Tibial nerve (tissue), 4 donors: ENCODE measurements at regions not wholly inside any gene's neighbourhood (a gene's known extent, or its start where the extent isn't known, plus 50 kb on each side); places are given as distances from the start of the nearest gene placed in this dataset.
"Not testable (repeated sequence)": the region's sequence is repeated elsewhere in the genome, so short reads cannot be mapped to it uniquely, and the experiment has no call there.

ENCODE experiments used
- DNase-seq, 2 donors: peaks; one replicate each; pipeline ENCODE4 v3.0.0-alpha.2; 2019; ENCODE audit warnings: low spot score in 2 of 2
- H3K27ac ChIP-seq, 4 donors: fragments of 200-600 bp; sonication (generic) in 3 of 4; one replicate each; pipeline ENCODE4 v1.5.1; 2017 to 2019; ENCODE audit warnings: mild to moderate bottlenecking in 1 of 4
- H3K27me3 ChIP-seq, 2 donors: fragments of 200-600 bp; sonication (generic) in 1 of 2; one replicate each; pipeline versions ENCODE4 v1.5.1 to v1.6.0; 2017 to 2019
- H3K36me3 ChIP-seq, 3 donors: fragments of 200-600 bp; sonication (generic); one replicate each; pipeline ENCODE4 v1.5.1; 2018 to 2019
- H3K4me1 ChIP-seq, 4 donors: fragments of 200-600 bp; sonication (generic) in 3 of 4; one replicate each; pipeline ENCODE4 v1.5.1; 2017 to 2019
- H3K4me3 ChIP-seq, 4 donors: fragments of 200-600 bp; sonication (generic) in 3 of 4; one replicate each; pipeline ENCODE4 v1.5.1; 2017 to 2019; ENCODE audit warnings: mild to moderate bottlenecking in 1 of 4, moderate library complexity in 1 of 4
- H3K9me3 ChIP-seq, 4 donors: fragments of 200-600 bp; sonication (generic) in 3 of 4; one replicate each; pipeline ENCODE4 v1.5.1; 2017 to 2019
- CTCF ChIP-seq, 5 experiments: fragments of 200-600 bp in 3 of 5; fragments of 450-650 bp in 2 of 5; sonication (generic) in 3 of 5; IDR thresholded peaks; one replicate each; pipeline ENCODE4 v1.5.1; 2016 to 2019; ENCODE audit warnings: antibody characterized with exemption in 5 of 5, mild to moderate bottlenecking in 3 of 5, moderate library complexity in 2 of 5
- EP300 ChIP-seq, 2 donors: sonication (generic); formaldehyde crosslinking; IDR thresholded peaks; one replicate each; pipeline ENCODE4 v1.6.1; 2017; ENCODE audit warnings: antibody characterized with exemption in 2 of 2, mild to moderate bottlenecking in 1 of 2
- POLR2A ChIP-seq, 2 donors: fragments of 450-650 bp; IDR thresholded peaks; one replicate each; pipeline ENCODE4 v1.6.1; 2017; ENCODE audit warnings: antibody characterized with exemption in 2 of 2, mild to moderate bottlenecking in 2 of 2, moderate library complexity in 2 of 2
- WGBS, 2 donors: methylation state at CpG; one replicate each; pipeline ENCODE4 v1.1.5; 2018; 5-methylcytosine and 5-hydroxymethylcytosine counted together

GRCh38 chr16:17552351-17552750, 81.6 kb upstream of the XYLT1 start:
- Histone ChIP-seq H3K27me3 (no peaks in the 10 kb centered on the region), H3K9me3 (no peaks in the 10 kb centered on the region), H3K27ac (no peak overlapping the region), H3K4me1 (no peaks in the 10 kb centered on the region), H3K36me3 (no peaks in the 10 kb centered on the region), H3K4me3 (no peak overlapping the region)
- TF ChIP-seq POLR2A (IDR thresholded peaks at IDR 0.05) (no peak), CTCF (IDR thresholded peaks at IDR 0.05) (no peak), EP300 (IDR thresholded peaks at IDR 0.05) (no peak)
- WGBS, 2 donors, result 87 to 94% methylated on average over 5 of the region's 5 CpGs
- DNase-seq, result no peak

GRCh38 chr16:17551682-17552081, 80.9 kb upstream of the XYLT1 start:
- not testable (repeated sequence) for H3K27ac ChIP-seq, H3K4me3 ChIP-seq, H3K27me3 ChIP-seq, H3K4me1 ChIP-seq, H3K9me3 ChIP-seq, H3K36me3 ChIP-seq, DNase-seq
- 91 to 92% methylated on average over 6 of the region's 6 CpGs for WGBS, 2 donors

GRCh38 chr16:17548825-17549224, 78.1 kb upstream of the XYLT1 start:
- 69 to 73% methylated on average over 4 of the region's 4 CpGs for WGBS, 2 donors
- Histone ChIP-seq H3K27ac (no peak overlapping the region), H3K4me1 (no peaks in the 10 kb centered on the region), H3K36me3 (no peaks in the 10 kb centered on the region), H3K9me3 (no peaks in the 10 kb centered on the region), H3K27me3 (no peaks in the 10 kb centered on the region), H3K4me3 (no peak overlapping the region)
- TF ChIP-seq CTCF (IDR thresholded peaks at IDR 0.05) (no peak), EP300 (IDR thresholded peaks at IDR 0.05) (no peak), POLR2A (IDR thresholded peaks at IDR 0.05) (no peak)
- no peak for DNase-seq

- Histone ChIP-seq H3K4me1 (no peaks in the 10 kb centered on the region), H3K9me3 (no peaks in the 10 kb centered on the region), H3K36me3 (no peaks in the 10 kb centered on the region), H3K27me3 (no peaks in the 10 kb centered on the region), H3K4me3 (no peak overlapping the region), H3K27ac (no peak overlapping the region)
- WGBS, 2 donors, result 59 to 74% methylated on average over 3 of the region's 3 CpGs
- peak in 1 of 2 donors; percentile 7 for DNase-seq
- TF ChIP-seq POLR2A (IDR thresholded peaks at IDR 0.05) (no peak), EP300 (IDR thresholded peaks at IDR 0.05) (no peak), CTCF (IDR thresholded peaks at IDR 0.05) (no peak)
Measured at GRCh38 chr16:17544785-17545184, 74.0 kb upstream of the XYLT1 start.

- Histone ChIP-seq H3K4me3 (no peak overlapping the region), H3K27me3 (no peaks in the 10 kb centered on the region), H3K27ac (no peak overlapping the region), H3K36me3 (no peaks in the 10 kb centered on the region), H3K4me1 (no peaks in the 10 kb centered on the region), H3K9me3 (no peaks in the 10 kb centered on the region)
- TF ChIP-seq EP300 (IDR thresholded peaks at IDR 0.05) (no peak), POLR2A (IDR thresholded peaks at IDR 0.05) (no peak), CTCF (IDR thresholded peaks at IDR 0.05) (no peak)
- DNase-seq, result no peak
- 95 to 96% methylated on average over 2 of the region's 2 CpGs for WGBS, 2 donors
Measured at GRCh38 chr16:17544304-17544703, 73.5 kb upstream of the XYLT1 start.

- no peak overlapping the region for H3K4me3 ChIP-seq
- H3K9me3 ChIP-seq, result no peaks in the 10 kb centered on the region
- no peak for DNase-seq
- WGBS, 2 donors, result 81 to 86% methylated on average over 2 of the region's 2 CpGs
- TF ChIP-seq POLR2A (IDR thresholded peaks at IDR 0.05) (no peak), EP300 (IDR thresholded peaks at IDR 0.05) (no peak), CTCF (IDR thresholded peaks at IDR 0.05) (no peak)
- no peak overlapping the region for H3K27ac ChIP-seq
- H3K36me3 ChIP-seq, result no peaks in the 10 kb centered on the region
- no peaks in the 10 kb centered on the region for H3K27me3 ChIP-seq
- H3K4me1 ChIP-seq, result no peaks in the 10 kb centered on the region
Measured at GRCh38 chr16:17543073-17543472, 72.3 kb upstream of the XYLT1 start.
